ENCODE measurements at regions not wholly inside any gene's neighbourhood (a gene's known extent, or its start where the extent isn't known, plus 50 kb on each side); places are given as distances from the start of the nearest gene placed in this dataset.

GRCh38 chr10:44813201-44813600 is 97.9 kb upstream of the TMEM72 start:
- no peak for DNase-seq

DNA sequence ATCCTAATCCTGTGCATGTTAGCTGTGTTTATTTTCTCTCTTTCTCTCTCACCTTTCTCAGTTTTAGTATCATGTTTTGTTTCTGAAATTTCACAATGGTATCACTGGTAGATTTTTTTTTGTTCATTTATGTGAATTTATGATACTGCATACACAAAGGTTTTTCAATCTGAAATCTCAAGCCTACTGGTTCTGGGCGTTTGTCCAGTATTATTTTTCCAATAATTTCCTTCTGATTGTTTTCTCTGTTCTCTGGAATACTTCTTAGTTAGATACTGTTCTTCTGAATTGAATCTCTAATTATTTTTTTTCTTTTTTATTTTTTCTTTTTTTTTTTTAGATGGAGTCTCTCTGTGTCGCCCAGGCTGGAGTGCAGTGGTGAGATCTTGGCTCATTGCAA is 96.2 kb upstream of the TMEM72 start:
- no peak for DNase-seq

DNA sequence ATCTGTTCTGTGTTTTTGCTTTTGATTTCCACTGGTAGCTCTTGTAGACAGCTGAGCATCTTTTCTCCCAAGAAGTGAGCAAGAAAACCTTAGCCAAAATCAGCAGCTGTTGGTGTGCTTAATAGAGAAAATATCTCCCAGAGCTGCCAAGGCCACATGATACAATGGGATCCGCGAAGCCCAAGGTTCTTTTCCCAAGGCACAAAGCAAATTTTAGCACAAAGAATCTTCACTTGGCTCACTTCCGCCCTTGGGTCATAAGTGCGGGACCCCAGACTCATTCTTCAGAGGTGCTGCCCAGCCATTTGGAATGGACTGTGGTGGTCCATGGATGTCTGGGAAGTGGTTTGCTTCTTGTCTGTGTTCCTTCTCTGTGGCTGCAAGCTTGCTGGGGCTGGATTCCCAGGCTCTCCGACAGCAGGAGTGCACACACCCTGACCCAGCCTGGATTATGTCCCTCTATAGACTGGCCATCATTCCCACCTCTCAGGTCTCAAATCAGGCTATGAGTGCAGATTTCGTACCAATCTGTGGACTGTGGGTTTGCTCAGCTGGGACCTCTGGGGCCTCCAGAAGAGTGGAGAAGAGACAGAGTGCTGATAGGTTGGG is 93.0 kb upstream of the TMEM72 start:
- DNase-seq = no peak

- no peak for DNase-seq
Observed at GRCh38 chr10:44818701-44819127, 92.4 kb upstream of the TMEM72 start.

DNA sequence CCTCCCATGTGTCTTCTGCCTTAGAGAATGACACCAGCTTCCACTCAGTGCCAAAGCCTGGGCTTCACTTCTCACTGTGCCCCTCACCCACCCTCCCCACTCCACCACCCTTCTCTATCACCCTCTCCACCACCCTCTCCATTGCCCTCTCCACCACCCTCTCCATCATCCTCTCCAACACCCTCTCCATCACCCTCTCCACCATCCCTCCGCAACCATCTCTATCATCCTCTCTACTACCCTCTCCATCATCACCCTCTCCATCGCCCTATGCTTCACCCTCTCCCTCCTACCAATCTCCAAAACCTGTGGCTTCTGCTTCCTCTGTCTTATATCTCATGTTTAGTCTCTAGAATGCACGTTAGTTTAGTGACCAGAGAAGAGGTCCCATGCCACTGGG is 91.0 kb upstream of the TMEM72 start:
- DNase-seq = no peak

- no peak for DNase-seq
Observed at GRCh38 chr10:44821290-44821689, 89.8 kb upstream of the TMEM72 start.

DNA sequence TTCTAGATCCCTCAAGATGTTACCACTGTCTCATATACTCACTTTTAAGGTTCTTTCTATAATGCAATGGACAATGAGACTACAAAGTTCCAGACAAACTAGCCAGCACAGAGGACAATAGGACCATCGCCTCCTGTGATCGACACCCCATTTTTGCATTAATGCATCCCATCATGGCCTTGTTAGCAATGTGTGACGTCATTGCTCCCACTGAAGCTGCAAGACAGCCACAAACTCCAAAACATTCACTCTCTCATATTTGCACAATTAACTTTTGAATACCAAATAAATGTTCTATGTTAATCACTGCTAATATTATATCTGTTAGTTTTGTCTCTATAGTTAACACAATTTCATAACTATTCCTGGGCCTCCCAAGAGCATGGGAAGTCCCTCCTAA is 88.8 kb upstream of the TMEM72 start:
- DNase-seq = no peak

DNA sequence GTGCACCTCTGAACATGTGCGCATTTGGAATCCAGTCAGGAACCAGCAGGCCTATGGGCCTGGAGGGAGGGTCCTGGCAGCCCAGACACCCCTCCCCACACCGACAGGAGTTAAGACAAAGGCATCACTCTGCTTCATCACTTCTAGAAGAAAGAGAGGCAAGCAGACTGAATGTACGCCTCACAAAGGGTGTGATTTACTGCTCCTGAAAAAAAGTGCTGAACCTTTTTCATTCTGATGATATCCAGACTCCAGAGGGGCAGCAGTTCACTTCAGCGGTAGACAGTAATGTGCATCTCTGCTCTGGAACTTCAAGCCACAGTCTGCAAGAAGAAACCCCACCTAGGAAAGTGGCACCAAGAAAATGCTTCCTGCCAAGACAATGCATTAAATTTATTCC is 88.2 kb upstream of the TMEM72 start:
- no peak for DNase-seq

DNA sequence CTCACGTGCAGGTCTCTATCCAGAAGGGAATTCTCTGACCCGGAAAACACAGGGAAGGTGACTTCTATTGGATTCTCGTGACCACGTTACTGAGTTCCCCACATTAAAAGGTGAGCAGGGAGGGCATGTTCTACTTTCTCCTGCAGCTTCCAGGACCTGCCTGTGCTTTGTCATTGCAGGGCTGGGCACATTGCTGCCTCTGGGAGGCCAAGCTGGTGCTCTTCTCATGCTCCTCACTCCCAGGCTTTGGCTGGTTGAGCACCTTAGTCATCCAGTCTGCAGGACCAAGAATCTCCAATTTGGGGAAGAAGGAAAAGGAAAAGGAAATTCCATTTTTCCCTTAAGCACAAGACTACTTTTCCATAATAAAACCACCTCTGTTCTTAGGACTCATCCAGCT is 86.5 kb upstream of the TMEM72 start:
- DNase-seq = no peak

DNA sequence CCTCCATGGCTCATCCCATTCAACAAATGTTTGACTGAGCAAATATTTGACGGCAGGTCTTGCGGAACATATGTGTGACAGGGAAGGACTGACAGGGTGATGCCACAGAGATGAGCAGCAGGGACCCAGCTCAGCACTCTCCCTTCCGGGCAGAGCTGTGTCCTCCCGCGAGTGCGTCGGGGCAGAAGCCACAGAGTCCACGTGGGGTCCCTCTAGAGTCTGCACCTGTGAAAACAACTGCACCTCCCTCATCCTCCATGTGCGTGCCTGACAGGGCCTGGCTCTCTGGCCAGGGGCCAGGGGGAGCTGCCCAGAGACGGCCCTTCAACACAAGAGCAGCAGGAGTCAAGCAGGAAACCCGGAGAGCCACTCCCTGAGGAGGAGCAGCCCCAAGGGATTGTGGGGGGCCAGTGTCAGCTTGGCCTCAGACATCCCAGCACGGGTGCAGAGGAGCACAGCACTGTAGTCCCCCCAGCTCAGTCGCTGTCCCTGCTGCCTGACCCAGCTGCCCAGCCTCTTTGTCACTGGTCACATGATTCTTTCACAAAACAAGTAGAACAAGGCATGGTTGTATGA is 83.6 kb upstream of the TMEM72 start:
- no peak for DNase-seq

DNA sequence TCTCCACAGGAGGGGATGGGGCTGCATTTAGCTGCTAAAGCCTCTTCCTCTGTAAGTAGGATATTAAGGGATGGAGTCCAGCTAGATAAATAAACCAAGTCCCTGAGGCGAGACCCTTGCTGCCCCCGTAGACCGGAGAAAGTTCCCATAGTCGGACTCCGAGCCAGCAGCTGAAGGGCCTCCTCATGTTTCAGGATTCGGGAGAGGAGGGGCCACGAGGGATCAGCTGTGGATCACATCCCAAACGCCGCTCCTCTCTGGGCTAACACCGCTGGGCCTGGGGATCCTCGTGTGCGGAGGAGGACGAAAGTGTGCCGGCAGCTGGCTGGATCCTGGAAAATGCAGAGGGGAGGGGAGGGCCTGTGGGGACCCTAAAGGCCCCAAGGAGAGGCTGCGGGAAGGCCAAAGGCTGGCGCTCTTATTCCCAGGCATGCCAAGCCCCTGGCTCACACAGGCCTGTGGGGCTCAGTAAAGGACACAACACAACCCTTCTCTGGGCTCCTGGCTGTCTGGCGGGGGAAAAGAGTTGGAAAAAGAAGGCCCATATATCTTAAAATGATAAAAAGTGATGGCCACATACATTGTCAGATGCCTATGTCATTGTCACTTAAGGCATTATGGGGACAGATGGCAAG is 82.5 kb upstream of the TMEM72 start:
- DNase-seq = no peak

DNA sequence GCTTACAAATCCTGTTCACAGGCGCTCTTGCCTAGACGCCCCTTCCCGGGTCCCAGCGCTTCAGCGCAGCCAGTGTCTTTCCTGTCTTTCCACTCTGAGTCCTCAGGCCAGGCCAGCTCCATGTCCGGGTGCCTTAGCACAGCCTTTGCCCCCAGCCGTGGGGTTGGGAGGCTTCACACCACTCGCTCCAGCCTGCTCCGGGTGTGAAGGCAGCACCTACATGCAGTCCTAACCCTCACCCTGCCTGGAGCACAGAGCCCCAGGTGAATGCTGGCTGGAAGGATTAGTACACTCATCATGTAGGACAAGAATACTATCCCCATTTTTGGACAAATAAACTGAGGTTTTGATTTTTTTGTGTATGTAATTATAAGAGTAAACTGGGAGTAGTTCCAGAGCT is 81.7 kb upstream of the TMEM72 start:
- no peak for DNase-seq

GRCh38 chr10:44830022-44830421 is 81.1 kb upstream of the TMEM72 start:
- no peak for DNase-seq

GRCh38 chr10:44831581-44831980 is 79.6 kb upstream of the TMEM72 start:
- DNase-seq = no peak

- no peak for DNase-seq
Observed at GRCh38 chr10:44832595-44833390, 78.3 kb upstream of the TMEM72 start.

- DNase-seq = no peak
Observed at GRCh38 chr10:44834131-44834530, 77.0 kb upstream of the TMEM72 start.

DNA sequence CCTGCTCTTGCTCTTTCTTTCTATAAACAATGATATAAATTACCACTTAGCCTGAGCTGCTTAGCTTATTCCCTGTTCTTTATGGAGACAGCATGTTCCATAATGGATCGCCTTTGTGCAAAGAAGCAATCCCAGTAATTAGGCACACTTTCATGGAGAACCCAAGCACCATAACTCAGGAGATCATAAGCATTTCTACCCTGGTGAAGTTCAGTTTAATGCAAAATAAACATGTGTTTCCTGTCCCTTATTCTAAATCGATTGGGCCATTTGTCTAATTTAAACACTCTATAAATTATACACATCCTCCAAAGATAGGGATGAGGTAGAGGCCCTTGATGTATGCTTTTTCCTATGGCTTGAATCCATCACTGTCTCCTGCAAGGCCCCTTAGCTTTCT is 75.8 kb upstream of the TMEM72 start:
- no peak for DNase-seq

DNA sequence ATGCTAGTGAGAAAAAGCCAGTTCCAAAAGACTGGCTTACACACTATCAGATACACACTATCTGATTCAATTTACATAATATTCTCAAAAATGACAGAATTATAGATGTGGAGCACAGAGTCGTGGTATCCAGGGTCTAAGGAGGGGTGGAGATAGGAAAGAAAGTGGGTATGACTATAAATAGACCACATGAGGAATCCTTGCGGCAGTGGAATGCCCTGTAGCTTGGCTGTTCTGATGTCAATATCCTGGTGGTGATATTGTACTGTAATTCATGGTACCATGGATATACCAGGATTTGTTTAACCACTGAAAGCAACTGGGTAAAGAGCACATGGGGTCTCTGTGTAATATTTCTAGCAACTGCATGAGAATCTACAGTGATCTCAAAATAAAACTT is 67.7 kb upstream of the TMEM72 start:
- DNase-seq = no peak

GRCh38 chr10:44845361-44846175 is 65.6 kb upstream of the TMEM72 start:
- DNase-seq = no peak

DNA sequence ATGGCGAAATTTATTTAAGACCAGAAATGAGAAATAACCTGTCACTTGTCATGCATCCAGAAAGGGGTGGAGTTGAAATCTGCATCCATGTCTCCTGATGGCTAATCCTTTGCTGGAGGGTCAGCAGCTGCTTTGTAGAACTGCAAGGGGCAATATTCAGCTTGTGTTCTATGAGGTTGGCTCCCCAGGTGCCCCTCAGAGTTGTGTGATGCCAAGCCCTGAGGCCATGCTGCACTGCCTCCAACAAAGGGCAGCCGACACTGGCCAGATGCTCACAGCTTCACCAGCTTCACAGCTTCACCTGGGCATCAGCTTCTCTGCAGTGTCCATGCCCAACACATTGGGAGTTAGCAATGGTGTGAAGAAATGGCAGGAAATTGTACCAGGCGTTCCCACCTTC is 64.0 kb upstream of the TMEM72 start:
- no peak for DNase-seq

DNA sequence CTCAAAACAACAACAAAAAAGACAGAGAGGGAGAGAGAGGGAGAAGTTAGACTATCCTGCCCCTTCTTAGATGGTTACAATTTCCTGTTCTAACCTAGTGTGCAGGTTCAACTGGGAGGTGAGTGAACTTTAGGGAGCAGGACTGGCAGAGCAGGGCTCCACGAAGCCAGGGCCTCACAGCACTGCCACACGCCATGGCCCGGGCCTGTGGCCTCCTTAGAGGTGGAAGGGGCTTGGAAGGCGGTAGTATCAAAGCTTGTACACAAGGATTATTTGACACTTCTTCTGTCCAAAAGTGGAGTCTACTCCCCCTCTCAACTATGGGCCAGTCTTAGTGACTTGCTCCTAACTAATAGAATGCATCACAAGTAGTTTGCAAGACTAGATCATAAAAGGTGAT is 62.9 kb upstream of the TMEM72 start:
- no peak for DNase-seq

GRCh38 chr10:44849936-44850335 is 61.2 kb upstream of the TMEM72 start:
- no peak for DNase-seq

All from anterior cingulate cortex (tissue), 58 donors.